Neural cell (in vitro differentiated cells): ENCODE measurements at regions not wholly inside any gene's neighbourhood (a gene's known extent, or its start where the extent isn't known, plus 50 kb on each side); places are given as distances from the start of the nearest gene placed in this dataset.

Experiments used
- CTCF ChIP-seq: fragments of 450-650 bp; IDR thresholded peaks from 2 replicates; pipeline ENCODE4 v1.5.1; 2014; ENCODE audit warnings: antibody characterized with exemption, mild to moderate bottlenecking, moderate library complexity; ENCODE audit not compliant: poor library complexity, severe bottlenecking
- EP300 ChIP-seq: fragments of 450-650 bp; conservative IDR thresholded peaks from 2 replicates; pipeline ENCODE4 v1.6.1; 2014; ENCODE audit warnings: antibody characterized with exemption, mild to moderate bottlenecking, moderate library complexity; ENCODE audit not compliant: poor library complexity, severe bottlenecking
- EZH2 ChIP-seq: fragments of 200-600, 300-800 bp; shearing (Covaris generic), sonication (generic); IDR thresholded peaks from 2 replicates; pipeline ENCODE4 v1.6.1; 2014; ENCODE audit warnings: antibody characterized with exemption, low read length, borderline replicate concordance, mild to moderate bottlenecking; ENCODE audit not compliant: insufficient read depth, poor library complexity, severe bottlenecking
- POLR2AphosphoS5 ChIP-seq: IDR thresholded peaks from 2 replicates; pipeline ENCODE4 v1.6.1; 2012
- RAD21 ChIP-seq: fragments of 450-650 bp; conservative IDR thresholded peaks from 2 replicates; pipeline ENCODE4 v1.6.1; 2014; ENCODE audit warnings: antibody characterized with exemption, mild to moderate bottlenecking, moderate library complexity
- REST ChIP-seq: IDR thresholded peaks from 2 replicates; pipeline ENCODE4 v1.6.1; 2012; ENCODE audit warnings: borderline replicate concordance
- SMC3 ChIP-seq: fragments of 450-650 bp; conservative IDR thresholded peaks from 2 replicates; pipeline ENCODE4 v1.6.1; 2014; ENCODE audit warnings: antibody characterized with exemption, mild to moderate bottlenecking, moderate library complexity; ENCODE audit not compliant: poor library complexity
- TAF1 ChIP-seq: IDR thresholded peaks from 2 replicates; pipeline ENCODE4 v1.6.1; 2012; ENCODE audit warnings: low read depth

- TF ChIP-seq RAD21 (no peak), CTCF (no peak), POLR2AphosphoS5 (no peak), SMC3 (no peak), EZH2 (no peak), TAF1 (no peak), EP300 (no peak), REST (no peak)
Measured at GRCh38 chr10:112047674-112048073, 135.9 kb downstream of the GPAM start.
